A549 (cell line): ENCODE measurements at regions not wholly inside any gene's neighbourhood (a gene's known extent, or its start where the extent isn't known, plus 50 kb on each side); places are given as distances from the start of the nearest gene placed in this dataset.

ENCODE experiments used
- ATAC-seq, 2 experiments: fragments of 200-7000 bp in 1 of 2; fragments of >200 bp in 1 of 2; cut with Nextera tagmentation in 1 of 2; cut with Tn5 transposase in 1 of 2; 3 replicates each; pipeline versions ENCODE4 v1.8.0 to v1.9.1; 2018 to 2020; ENCODE audit warnings: mild to moderate bottlenecking in 1 of 2, moderate library complexity in 1 of 2
- CTCF ChIA-PET: fragments of 300-600 bp; sonication (Branson Sonifier 250); formaldehyde crosslinking; extraction: SDS; loops from one replicate; lab custom pipeline; 2021; ENCODE audit warnings: antibody characterized with exemption, inconsistent platforms; lab: Yijun Ruan, JAX
- POLR2A ChIA-PET: fragments of 350-600 bp; formaldehyde crosslinking; extraction: SDS; loops from one replicate; lab custom pipeline; 2021; ENCODE audit warnings: antibody characterized with exemption, inconsistent platforms; lab: Yijun Ruan, JAX
- DNase-seq, 2 experiments: peaks; one replicate each; pipeline versions ENCODE4 v3.0.0 to v3.0.0-alpha.2; 2011 to 2016; ENCODE audit warnings: low read depth in 1 of 2, low spot score in 1 of 2
- FAIRE-seq: peaks from 2 replicates; lab custom pipeline; 2011; peaks lifted over from hg19 to GRCh38; lab: Jason Lieb, UNC
- H3K27ac ChIP-seq, 2 experiments: fragments of >200 bp; sonication (Bioruptor Twin); formaldehyde crosslinking; 3 replicates each; pipeline ENCODE4 v1.5.1; 2016 to 2017
- H3K4me1 ChIP-seq: fragments of >200 bp; sonication (Bioruptor Twin); formaldehyde crosslinking; 3 replicates; pipeline ENCODE4 v1.6.1; 2016
- H3K4me2 ChIP-seq: fragments of >200 bp; sonication (Bioruptor Twin); formaldehyde crosslinking; 3 replicates; pipeline ENCODE4 v1.6.1; 2016
- H3K4me3 ChIP-seq: fragments of >200 bp; sonication (Bioruptor Twin); formaldehyde crosslinking; 3 replicates; pipeline ENCODE4 v1.5.1; 2016
- H3K9me3 ChIP-seq: fragments of >200 bp; sonication (Bioruptor Twin); formaldehyde crosslinking; 3 replicates; pipeline ENCODE4 v1.6.1; 2016
- ATOH8 ChIP-seq: fragments of 250-450 bp; sonication (Bioruptor Pico); IDR thresholded peaks from 2 replicates; pipeline ENCODE4 v1.5.0; 2020; ENCODE audit warnings: low read depth, mild to moderate bottlenecking, moderate library complexity
- BHLHE40 ChIP-seq: IDR thresholded peaks from 2 replicates; pipeline ENCODE4 v1.6.1; 2012; ENCODE audit warnings: low read depth, low read length, inconsistent platforms
- CHD2 ChIP-seq: fragments of 150-350 bp; IDR thresholded peaks from 2 replicates; pipeline ENCODE4 v1.6.1; 2014; ENCODE audit warnings: low read length; ENCODE audit not compliant: partially characterized antibody
- CHD4 ChIP-seq: fragments of 200-600 bp; sonication (generic); IDR thresholded peaks from 2 replicates; pipeline ENCODE4 v1.6.1; 2016; ENCODE audit warnings: antibody characterized with exemption, mild to moderate bottlenecking, borderline replicate concordance
- CTCF ChIP-seq: fragments of >200 bp; sonication (Bioruptor Twin); formaldehyde crosslinking; IDR thresholded peaks from 3 replicates; pipeline ENCODE4 v1.5.1; 2016
- EHMT2 ChIP-seq: fragments of 200-600 bp; sonication (generic); IDR thresholded peaks from 2 replicates; pipeline ENCODE4 v1.6.1; 2016; ENCODE audit warnings: antibody characterized with exemption, low read depth, mild to moderate bottlenecking, moderate library complexity
- FOSB ChIP-seq: fragments of 250-450 bp; sonication (Bioruptor Pico); IDR thresholded peaks from 2 replicates; pipeline ENCODE4 v1.5.0; 2020; ENCODE audit warnings: mild to moderate bottlenecking, moderate library complexity
- GATA3 ChIP-seq: IDR thresholded peaks from 2 replicates; pipeline ENCODE4 v1.6.1; 2012; ENCODE audit warnings: borderline replicate concordance
- HDAC2 ChIP-seq: fragments of 200-600 bp; sonication (generic); IDR thresholded peaks from 2 replicates; pipeline ENCODE4 v1.6.1; 2016
- HOXB13 ChIP-seq: fragments of 250-450 bp; sonication (Bioruptor Pico); IDR thresholded peaks from 2 replicates; pipeline ENCODE4 v1.5.0; 2020; ENCODE audit warnings: low read depth, mild to moderate bottlenecking, moderate library complexity
- HOXB5 ChIP-seq: fragments of 250-450 bp; sonication (Bioruptor Pico); IDR thresholded peaks from 2 replicates; pipeline ENCODE4 v1.5.0; 2020; ENCODE audit warnings: mild to moderate bottlenecking, moderate library complexity
- KDM1A ChIP-seq: fragments of 200-600 bp; sonication (generic); IDR thresholded peaks from 2 replicates; pipeline ENCODE4 v1.6.1; 2016; ENCODE audit warnings: low read depth, mild to moderate bottlenecking
- NPAS2 ChIP-seq: fragments of 250-450 bp; sonication (Bioruptor Pico); IDR thresholded peaks from 2 replicates; pipeline ENCODE4 v1.8.0; 2022; ENCODE audit warnings: mild to moderate bottlenecking, moderate library complexity, borderline replicate concordance
- NR3C1 ChIP-seq: fragments of >200 bp; sonication (Bioruptor Twin); formaldehyde crosslinking; IDR thresholded peaks from 3 replicates; pipeline ENCODE4 v1.6.1; 2017
- RCOR1 ChIP-seq: fragments of 150-350 bp; IDR thresholded peaks from 2 replicates; pipeline ENCODE4 v1.6.1; 2014; ENCODE audit warnings: antibody characterized with exemption, low read length, low read depth
- REST ChIP-seq: fragments of 200-600 bp; sonication (generic); IDR thresholded peaks from 2 replicates; pipeline ENCODE4 v1.6.1; 2016; ENCODE audit warnings: antibody characterized with exemption, mild to moderate bottlenecking, moderate library complexity
- RFX5 ChIP-seq: fragments of 450-650 bp; IDR thresholded peaks from 2 replicates; pipeline ENCODE4 v1.7.1; 2014; ENCODE audit warnings: antibody characterized with exemption, mild to moderate bottlenecking, moderate library complexity
- ZNF302 ChIP-seq: fragments of 250-450 bp; sonication (Bioruptor Pico); IDR thresholded peaks from 2 replicates; pipeline ENCODE4 v1.9.0; 2021; ENCODE audit warnings: inconsistent platforms, mild to moderate bottlenecking, moderate library complexity
- WGBS: methylation state at CpG from one replicate; pipeline ENCODE4 v1.1.6; 2017; ENCODE audit errors: missing lambda C conversion rate; 5-methylcytosine and 5-hydroxymethylcytosine counted together
- TF ChIP-seq, protein P1 (sequence below): IDR thresholded peaks from 2 replicates; pipeline ENCODE4 v1.6.1; 2012
- TF ChIP-seq, protein P2 (sequence below): fragments of >200 bp; sonication (Bioruptor Twin); formaldehyde crosslinking; IDR thresholded peaks from 2 replicates; pipeline ENCODE4 v1.6.1; 2016

- no peak overlapping the region for H3K4me3 ChIP-seq
- no peak overlapping the region for H3K27ac ChIP-seq
- no peak for DNase-seq
- no peaks in the 10 kb centered on the region for H3K9me3 ChIP-seq
- CTCF ChIA-PET: no interaction called here
- ATAC-seq: peak in 1 of 2 experiments; percentile 34; a peak in 3 of 6 replicates
- FAIRE-seq: no peak
- WGBS: 60% methylated on average over 1 of the region's 16 CpGs
- POLR2A ChIA-PET: no interaction called here
- no peak for TF ChIP-seq ATOH8 (CRISPR knock-in tag)
- TF ChIP-seq EHMT2: no peak
- no peak for TF ChIP-seq NR3C1
- TF ChIP-seq HDAC2: no peak
- TF ChIP-seq HOXB5: no peak
- TF ChIP-seq HOXB13 (CRISPR knock-in tag): no peak
- TF ChIP-seq, protein P1, sequence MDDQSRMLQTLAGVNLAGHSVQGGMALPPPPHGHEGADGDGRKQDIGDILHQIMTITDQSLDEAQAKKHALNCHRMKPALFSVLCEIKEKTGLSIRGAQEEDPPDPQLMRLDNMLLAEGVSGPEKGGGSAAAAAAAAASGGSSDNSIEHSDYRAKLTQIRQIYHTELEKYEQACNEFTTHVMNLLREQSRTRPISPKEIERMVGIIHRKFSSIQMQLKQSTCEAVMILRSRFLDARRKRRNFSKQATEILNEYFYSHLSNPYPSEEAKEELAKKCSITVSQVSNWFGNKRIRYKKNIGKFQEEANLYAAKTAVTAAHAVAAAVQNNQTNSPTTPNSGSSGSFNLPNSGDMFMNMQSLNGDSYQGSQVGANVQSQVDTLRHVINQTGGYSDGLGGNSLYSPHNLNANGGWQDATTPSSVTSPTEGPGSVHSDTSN: no peak
- TF ChIP-seq RCOR1: no peak
- no peak for TF ChIP-seq GATA3
- TF ChIP-seq CTCF: no peak
- no peak for TF ChIP-seq CHD2
- TF ChIP-seq REST: no peak
- TF ChIP-seq CHD4: no peak
- no peaks in the 10 kb centered on the region for H3K4me1 ChIP-seq
- no peak overlapping the region for H3K4me2 ChIP-seq
Observed at GRCh38 chr2:239735829-239736357, 289.2 kb downstream of the NDUFA10 start.

DNA sequence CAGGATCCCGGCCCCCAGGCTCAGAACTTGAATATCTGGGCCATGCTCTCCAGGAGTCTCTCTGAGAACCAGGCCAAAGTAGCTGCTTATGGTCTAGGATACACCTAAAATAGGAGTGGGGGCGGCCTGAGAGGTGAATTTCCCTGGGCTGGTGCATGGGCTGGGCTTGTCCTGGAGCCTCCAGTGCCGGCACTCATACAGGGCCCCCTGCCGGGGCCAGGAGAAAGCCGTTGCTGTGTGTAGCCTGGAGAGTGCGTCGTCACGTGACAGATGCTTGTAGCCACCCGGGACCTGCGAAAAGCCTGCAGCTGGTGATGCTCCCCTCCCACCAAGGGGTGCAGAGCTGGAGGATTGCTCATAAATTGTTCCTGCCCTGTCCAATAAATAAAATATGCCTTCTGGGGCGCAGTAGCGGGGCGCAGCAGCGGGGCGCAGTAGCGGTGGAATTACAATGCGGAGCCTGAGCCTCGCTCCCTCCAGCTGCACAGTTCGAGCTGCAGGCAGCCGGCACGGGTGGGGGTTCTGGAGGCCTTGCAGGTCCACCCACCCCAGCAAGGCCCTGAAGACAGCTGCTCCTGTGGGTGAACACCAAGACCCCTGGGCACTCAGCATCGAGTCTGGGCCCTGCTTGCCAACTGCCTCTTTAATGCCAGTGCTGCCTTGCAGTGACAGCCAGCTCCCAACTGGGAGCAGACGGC lies 289.9 kb downstream of the NDUFA10 start:
- peak in 1 of 2 experiments; percentile 65; a peak in 3 of 6 replicates for ATAC-seq
- POLR2A ChIA-PET: no interaction called here
- CTCF ChIA-PET: no interaction called here

More for the DNA sequence above, 289.9 kb downstream of the NDUFA10 start:
- no peak for DNase-seq
- TF ChIP-seq NPAS2 (CRISPR knock-in tag) (no peak), RFX5 (no peak), CTCF (no peak), BHLHE40 (no peak), KDM1A (no peak), FOSB (no peak), ZNF302 (CRISPR knock-in tag) (no peak)
- TF ChIP-seq, protein P2, sequence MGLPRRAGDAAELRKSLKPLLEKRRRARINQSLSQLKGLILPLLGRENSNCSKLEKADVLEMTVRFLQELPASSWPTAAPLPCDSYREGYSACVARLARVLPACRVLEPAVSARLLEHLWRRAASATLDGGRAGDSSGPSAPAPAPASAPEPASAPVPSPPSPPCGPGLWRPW: no peak
- TF ChIP-seq, protein P1: no peak
- Histone ChIP-seq H3K9me3 (no peaks in the 10 kb centered on the region), H3K4me2 (no peak overlapping the region), H3K27ac (no peak overlapping the region), H3K4me3 (no peak overlapping the region), H3K4me1 (no peaks in the 10 kb centered on the region)
- WGBS: 69% methylated on average over 12 of the region's 23 CpGs
- FAIRE-seq: no peak
